Central memory CD4-positive, alpha-beta T cell (primary cell): ENCODE measurements at regions not wholly inside any gene's neighbourhood (a gene's known extent, or its start where the extent isn't known, plus 50 kb on each side); places are given as distances from the start of the nearest gene placed in this dataset.

Experiments used
- DNase-seq: peaks from one replicate; pipeline ENCODE4 v3.0.0; 2022

DNA sequence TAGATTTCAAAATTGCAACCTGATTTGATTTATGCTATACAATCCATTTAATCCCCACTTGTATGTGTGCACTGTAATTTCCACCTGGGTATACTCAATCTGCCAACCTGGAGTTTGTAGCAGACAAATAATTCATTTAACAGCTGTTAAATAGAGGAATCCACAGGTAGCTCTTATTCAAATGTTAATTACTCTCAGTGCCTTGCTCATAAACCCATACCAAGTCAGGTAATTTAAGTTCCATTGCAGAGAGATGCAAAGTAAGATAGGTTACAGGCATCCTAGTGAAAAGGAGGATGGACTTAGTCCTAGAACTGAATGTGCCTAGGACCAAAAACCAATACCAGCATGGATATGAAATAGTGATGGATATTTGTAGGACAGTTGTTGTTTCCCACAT lies 674.2 kb downstream of the TBL1XR1 start:
- DNase-seq: no peak

- no peak for DNase-seq
Observed at GRCh38 chr3:176522436-176522835, 674.8 kb downstream of the TBL1XR1 start.

DNA sequence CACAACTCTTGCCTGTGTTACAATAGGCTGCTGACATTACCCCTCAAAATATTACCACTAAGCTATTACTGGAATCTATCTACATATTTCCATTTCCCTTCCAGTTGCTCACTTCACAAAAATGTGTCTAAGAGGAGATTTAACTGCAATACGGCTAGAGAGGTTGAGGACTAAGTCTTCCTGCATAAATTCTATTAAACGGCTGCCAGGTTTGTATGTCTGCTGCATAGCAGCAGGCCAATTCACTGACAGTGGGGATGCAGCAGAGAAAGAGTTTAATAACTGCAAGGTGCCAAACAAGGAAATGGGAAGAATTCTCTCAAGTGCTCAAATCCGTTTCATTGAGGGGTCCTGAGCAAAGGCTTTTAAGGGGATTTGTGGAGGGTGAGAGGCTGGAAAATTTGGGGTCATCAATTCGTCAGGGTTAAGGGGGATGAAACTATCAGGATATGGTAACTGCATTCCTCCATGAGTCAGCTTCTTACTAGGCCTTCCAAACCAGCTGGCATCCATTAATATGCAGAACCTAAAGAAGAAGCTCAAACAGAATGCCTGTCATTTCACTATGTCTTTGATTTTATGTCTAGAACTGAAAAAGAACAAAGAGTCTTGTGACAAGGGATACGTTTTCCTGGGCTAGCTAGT lies 675.6 kb downstream of the TBL1XR1 start:
- no peak for DNase-seq

DNA sequence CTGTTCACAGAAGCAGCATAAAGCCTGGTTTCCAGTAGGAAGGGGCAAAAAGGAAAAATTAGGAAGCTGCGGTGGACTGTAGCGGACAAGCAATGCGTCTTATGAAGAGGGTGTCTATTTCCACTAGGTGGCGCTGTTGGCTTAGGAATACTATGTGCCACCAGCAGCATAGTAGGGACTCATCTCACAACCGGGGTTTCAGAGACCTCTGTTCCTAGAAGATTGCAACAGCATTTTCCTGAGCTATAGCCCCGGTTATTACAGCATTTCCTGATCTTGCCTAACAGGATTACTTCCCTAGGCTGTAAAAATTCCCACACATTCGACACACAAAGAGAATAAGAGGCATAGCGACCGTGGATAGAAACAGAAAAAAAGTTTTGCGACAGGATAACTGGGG lies 683.0 kb downstream of the TBL1XR1 start:
- no peak for DNase-seq

DNA sequence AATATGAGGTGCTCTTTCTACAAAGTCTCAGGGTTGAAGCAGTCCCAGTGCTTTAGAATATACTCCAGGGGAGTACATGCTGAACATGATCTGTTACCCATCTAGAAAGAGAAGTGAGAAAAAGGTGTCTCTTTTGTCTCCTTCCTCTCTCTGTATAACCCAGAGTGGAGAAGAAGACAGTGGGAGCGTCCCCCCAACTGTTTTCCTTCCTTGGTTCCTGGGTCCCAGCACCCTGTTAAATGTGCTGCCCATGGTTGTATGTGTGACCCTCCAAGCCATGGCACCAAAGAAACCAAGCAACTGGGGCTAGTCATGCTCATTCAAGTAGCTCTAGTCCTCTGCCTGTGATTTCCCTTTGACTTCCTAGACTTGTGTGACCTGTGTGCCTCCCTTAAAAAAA lies 683.7 kb downstream of the TBL1XR1 start:
- no peak for DNase-seq

DNA sequence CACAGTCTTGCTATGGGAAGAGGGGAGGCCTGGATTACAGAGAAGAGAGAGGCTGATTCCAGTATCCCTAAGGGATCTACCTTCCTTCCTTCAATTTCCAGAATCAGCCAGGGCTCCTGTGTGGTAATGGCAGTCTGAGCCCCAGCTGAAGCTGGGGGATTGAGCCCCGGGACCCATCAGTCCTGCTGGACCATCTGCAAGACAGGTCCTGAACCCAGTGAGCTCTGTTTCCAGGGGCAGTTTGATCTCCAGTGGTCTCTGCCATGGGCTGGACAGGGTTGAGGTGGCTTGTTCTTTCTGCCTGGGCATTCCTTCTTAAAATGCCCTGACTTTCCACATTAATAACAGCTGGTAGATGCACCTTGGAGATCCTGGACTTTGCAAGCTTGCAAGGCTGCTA lies 685.2 kb downstream of the TBL1XR1 start:
- no peak for DNase-seq

- no peak for DNase-seq
Observed at GRCh38 chr3:176510097-176510496, 687.2 kb downstream of the TBL1XR1 start.

- DNase-seq: no peak
Observed at GRCh38 chr3:176505878-176506621, 691.2 kb downstream of the TBL1XR1 start.

DNA sequence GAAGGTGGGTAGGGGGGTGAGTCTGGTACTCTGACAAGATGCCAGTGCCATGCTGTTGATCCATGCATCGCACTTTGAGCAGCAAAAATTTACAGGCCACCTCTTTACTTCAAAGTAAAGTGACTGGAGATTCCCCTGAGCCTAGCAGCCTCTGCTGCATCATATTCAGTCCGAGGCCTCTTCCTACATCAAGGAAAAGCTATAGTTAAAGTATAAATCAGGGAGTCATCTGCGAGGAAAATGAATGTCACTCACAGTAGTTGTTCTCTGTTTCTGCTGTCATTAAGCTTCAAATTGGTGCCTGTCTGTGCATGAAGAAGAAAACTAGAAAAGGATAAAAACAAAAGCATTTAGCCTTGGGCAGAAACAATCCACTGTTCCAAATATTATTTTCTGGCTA lies 706.2 kb downstream of the TBL1XR1 start:
- DNase-seq: no peak

GRCh38 chr3:176490357-176490756 lies 706.9 kb downstream of the TBL1XR1 start:
- DNase-seq: no peak

- no peak for DNase-seq
Observed at GRCh38 chr3:176479248-176479647, 718.0 kb downstream of the TBL1XR1 start.

DNA sequence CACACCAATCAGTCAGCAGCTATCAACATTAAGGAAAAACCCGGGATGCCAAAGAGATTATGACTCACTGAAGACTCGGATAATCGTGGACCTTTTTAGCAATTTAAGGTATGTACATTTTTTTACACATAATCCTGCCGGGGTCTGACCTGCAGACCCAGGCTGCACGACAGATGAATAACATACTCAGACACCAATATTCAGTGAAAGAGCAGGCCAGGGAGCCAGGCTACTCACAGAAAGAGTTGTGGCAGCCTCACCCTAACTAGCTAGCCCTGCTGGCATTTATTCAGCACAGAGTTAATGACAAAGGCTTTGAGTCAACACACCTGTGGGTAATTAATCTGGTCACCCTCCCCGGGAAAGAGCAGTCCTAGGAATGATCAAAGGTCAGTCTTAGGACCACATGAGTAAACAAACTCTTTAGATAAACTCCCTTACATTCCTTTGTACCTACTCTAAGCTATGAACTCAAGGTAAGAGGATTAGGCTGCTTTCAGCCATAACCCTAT lies 727.5 kb downstream of the TBL1XR1 start:
- DNase-seq: no peak

DNA sequence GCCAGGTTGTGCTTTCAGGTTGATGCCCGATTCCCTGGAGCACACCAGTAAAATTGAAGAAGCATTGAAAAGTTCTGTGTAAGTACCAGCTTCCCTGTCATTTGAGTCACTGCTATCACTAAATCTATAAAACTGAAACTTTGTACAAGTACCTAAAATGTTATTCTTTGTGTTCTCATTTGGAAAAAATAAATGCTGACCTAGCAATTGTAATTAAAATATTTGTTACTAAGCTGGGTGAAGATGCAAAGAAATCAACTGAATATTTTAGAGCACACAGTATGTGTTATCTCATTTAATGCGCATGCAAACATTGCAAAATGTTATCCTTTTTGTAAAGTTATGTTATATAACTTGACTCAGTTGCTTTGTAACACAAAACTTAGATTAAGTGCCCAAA lies 733.7 kb downstream of the TBL1XR1 start:
- DNase-seq: no peak

DNA sequence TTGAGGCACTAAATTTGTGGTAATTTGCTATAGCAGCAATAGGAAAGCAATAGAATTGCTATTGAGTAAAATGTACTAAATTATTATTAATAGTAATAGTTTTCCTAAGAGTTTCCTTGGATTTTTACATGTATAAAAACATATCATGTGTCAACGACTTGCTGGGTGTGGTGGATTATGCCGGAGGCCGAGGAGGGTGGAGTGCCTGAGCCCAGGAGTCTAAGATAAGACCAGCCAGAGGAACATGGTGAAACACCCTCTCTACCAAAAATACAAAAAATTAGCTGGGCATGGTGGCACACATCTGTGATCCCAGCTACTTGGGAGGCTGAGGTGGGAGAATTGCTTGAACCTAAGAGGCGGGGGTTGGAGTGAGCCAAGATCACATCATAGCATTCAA lies 749.9 kb downstream of the TBL1XR1 start:
- DNase-seq: no peak

- no peak for DNase-seq
Observed at GRCh38 chr3:176442326-176442725, 755.0 kb downstream of the TBL1XR1 start.

GRCh38 chr3:176439729-176440128 lies 757.6 kb downstream of the TBL1XR1 start:
- DNase-seq: no peak

GRCh38 chr3:176431991-176432390 lies 765.3 kb downstream of the TBL1XR1 start:
- no peak for DNase-seq

DNA sequence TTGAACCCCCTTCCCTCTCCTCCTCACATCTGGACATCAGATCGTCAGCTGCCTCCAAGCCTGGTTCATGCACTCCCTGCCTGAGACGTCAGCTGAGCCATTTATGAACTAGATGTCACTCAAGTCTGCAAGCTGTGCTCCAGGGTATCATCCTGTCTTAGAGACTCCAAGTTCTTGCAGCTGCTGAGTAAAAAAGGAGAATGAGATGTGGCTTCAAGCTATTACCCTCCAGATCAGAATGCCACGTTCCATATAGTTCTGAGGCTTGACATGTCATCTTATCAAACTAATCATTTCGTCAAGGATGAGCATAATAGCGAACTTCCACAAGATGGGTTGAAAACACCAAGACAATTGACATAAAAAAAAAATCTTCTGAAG lies 766.3 kb downstream of the TBL1XR1 start:
- no peak for DNase-seq

DNA sequence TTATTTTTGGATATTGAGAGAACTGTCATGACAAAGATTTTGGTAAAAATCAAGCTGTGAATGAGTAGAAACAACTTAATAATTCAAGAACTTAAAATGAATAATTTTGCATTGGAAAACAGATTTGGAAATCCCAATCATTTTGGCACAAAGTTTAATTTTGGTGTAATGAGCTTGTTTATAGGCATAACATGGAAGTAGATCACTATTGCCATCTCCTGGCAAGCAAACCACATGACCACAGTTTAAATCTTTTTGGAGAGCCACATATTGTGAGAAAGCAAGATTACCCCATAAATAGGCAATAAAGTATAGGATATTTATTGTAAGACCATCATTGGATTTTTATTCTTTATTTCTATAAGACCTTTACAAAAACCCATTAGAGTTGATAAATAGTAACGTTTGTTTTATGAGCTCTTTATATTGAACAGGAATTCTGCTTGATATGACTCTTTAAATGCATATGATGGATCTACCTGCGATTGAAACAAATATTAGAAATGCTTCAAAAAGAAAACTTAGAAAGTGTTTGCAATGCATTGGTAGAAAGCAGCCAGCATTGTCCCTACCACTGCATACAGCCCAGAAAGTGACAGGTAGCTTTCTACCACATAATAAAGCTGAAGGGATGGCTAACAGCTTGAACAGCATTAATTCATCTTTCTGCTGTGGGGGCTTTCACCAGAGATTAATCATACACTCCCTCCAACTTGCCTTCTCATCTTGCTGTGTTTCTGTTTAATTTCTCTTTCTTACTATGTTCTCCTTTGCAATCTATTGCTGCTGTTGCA lies 766.8 kb downstream of the TBL1XR1 start:
- DNase-seq: no peak

DNA sequence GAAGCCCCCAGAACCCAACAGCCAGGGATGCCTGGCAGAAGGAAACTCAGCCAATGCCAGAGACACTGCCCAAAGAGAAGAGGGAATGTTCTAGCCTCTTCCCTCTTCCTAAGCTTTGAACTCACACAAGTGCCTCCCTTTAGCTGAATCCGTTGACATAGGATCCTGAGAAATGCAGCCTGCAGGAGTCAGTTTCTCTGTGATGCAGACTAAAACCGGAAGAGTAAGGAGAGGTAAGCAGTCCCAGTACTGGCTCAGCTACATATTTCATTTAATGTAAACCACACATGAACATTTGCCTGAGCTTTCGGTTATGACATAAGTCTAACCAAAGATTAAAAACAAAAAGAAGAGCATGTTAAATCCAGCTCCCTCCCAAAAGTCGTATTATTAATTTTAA lies 768.7 kb downstream of the TBL1XR1 start:
- no peak for DNase-seq

DNA sequence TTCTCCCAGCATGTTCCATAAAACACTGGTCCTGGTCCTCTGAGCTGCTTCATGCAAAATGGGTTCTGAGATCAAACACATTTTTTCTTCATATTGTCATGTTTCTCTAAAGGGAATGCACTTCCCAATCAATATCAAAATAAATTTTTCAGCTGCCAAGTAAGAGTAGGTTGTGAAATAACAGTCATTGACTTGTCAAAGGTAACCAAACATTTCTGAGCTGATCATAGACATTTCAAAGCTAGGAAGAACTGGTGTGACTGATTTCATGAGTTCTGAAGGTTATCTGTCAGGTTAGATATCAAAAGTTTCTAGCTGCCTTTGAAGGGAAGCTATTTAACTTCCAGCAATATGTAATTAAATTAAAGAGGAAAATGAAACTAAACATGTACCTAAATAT lies 770.9 kb downstream of the TBL1XR1 start:
- no peak for DNase-seq

DNA sequence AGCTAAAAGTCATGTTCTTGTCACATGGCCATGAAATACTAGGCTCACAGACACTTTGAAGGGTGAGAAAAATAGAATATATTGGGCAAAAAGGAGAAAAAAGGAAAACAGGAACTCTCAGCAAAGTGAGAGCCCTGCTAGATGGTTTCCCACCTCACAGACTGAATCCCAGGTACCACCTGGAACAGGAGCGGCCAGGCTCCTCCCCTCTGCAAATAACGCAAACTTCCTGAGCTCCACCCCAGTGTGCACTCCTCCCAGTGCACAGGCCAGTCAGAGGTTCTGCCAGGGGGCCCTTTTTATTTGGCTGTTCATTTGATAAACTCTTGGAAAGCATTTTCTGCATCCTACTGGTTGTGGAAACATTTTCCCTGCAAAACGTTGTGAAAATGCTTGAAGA lies 780.4 kb downstream of the TBL1XR1 start:
- no peak for DNase-seq

DNA sequence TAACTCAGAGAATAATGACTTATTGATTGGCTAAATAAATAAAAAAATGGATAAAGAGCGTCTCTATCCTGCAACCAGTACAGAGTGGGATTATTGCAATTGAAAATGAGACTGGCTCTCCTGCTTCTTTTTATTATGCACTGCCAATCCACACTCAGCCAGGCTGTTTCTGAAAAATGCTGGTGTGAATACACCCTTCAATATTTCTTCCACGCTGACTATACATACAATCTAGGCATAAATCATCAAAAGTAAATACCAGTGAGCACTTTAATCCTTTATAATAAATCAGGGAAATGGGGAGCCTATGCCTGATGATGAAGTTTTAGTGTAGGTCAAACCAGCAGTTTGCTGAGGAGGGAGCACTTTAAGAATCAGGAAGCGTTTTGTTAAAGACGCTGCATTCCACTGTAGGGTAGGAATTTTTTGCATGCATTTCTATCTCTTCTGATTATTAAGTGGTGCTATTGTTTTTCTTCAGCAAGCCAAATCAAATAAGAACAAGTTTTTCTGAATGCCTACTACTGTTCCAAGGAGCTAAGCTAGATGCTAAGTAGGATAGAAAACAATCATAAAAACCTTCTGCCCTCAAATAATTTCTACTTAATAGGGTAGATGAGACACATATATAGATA lies 781.5 kb downstream of the TBL1XR1 start:
- DNase-seq: no peak
